HUES64 (cell line): ENCODE measurements at regions not wholly inside any gene's neighbourhood (a gene's known extent, or its start where the extent isn't known, plus 50 kb on each side); places are given as distances from the start of the nearest gene placed in this dataset.
"Not testable (repeated sequence)": the region's sequence is repeated elsewhere in the genome, so short reads cannot be mapped to it uniquely, and the experiment has no call there.

Experiments
- H3K27ac ChIP-seq: 2 replicates; pipeline ENCODE4 v1.7.0; 2013; ENCODE audit warnings: low read depth, low read length, inconsistent platforms
- H3K27me3 ChIP-seq: 2 replicates; pipeline ENCODE4 v1.6.1; 2013; ENCODE audit warnings: mild to moderate bottlenecking, low read length; ENCODE audit not compliant: insufficient read depth
- H3K36me3 ChIP-seq: 2 replicates; pipeline ENCODE4 v1.6.1; 2013; ENCODE audit warnings: mild to moderate bottlenecking, low read length; ENCODE audit not compliant: insufficient read depth
- H3K4me1 ChIP-seq: 2 replicates; pipeline ENCODE4 v1.6.1; 2013; ENCODE audit warnings: mild to moderate bottlenecking, low read length, moderate library complexity; ENCODE audit not compliant: insufficient read depth
- H3K4me3 ChIP-seq: 2 replicates; pipeline ENCODE4 v1.5.1; 2013; ENCODE audit warnings: mild to moderate bottlenecking, low read length, moderate library complexity
- H3K9ac ChIP-seq: 2 replicates; pipeline ENCODE4 v1.6.1; 2013; ENCODE audit warnings: mild to moderate bottlenecking, low read depth, low read length
- H3K9me3 ChIP-seq: 2 replicates; pipeline ENCODE4 v1.6.1; 2013; ENCODE audit warnings: low read depth, low read length; ENCODE audit not compliant: insufficient read depth
- WGBS: fragments of 150-250, 120-280 bp; methylation state at CpG from one replicate; pipeline ENCODE4 v1.1.7; 2013; ENCODE audit warnings: missing lambda C conversion rate; 5-methylcytosine and 5-hydroxymethylcytosine counted together

- Histone ChIP-seq H3K4me1 (peaks cover 26% of the 10 kb centered on the region), H3K36me3 (peaks cover 18% of the 10 kb centered on the region), H3K27me3 (no peaks in the 10 kb centered on the region), H3K4me3 (no peak overlapping the region), H3K27ac (no peak overlapping the region), H3K9ac (no peak overlapping the region), H3K9me3 (no peaks in the 10 kb centered on the region)
- 93% methylated on average over 10 of the region's 10 CpGs for WGBS
These were observed 88.3 kb upstream of the PLEKHM1 start for GRCh38 chr17:45578516-45579455.

DNA sequence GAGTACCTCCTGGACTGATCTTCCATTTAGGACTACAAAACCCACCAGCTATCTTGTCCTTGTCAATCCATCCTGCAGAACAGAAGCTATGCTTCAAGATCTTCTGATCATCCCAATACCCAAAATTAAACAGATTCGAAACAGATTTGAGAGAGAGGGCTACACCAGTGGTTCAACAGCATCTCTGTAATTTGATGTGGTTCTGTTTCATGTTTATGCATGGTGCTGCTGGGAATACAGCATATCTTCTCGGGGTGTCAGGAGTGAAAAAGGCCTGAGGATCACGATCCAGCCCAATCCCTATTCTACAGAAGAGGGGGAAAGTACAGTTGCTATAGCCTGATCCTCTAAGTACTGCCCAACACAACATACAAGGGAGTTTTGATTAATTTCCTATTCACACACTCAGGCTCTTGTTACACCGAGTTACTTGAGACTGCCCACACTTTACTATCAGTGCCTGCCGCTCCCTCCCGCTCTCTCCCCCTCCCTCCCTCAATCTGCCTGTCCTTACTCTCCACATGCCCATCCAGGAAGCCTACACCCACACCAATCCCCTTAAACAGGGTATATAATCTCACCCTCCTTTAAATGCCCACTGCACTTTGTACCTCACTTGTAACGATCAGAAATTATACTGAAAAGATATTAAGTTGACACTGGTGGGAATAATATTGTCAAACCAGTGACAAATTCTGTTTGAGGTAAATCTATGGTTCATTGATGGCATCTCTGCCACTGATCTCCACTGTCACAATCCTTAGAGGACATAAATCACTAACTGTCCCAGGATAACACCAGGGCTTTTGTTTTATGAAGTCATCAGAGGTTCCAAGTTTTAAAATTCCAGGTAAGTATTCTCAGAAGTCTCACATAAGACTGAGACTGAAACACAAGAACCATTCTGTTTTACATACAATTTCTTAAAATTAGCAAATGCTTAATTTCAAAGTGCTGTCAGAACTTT, 89.3 kb upstream of the PLEKHM1 start:
- peaks cover 18% of the 10 kb centered on the region for H3K36me3 ChIP-seq
- peaks cover 26% of the 10 kb centered on the region for H3K4me1 ChIP-seq
- no peak overlapping the region for H3K9ac ChIP-seq
- no peak overlapping the region for H3K4me3 ChIP-seq
- H3K27me3 ChIP-seq: no peaks in the 10 kb centered on the region
- H3K27ac ChIP-seq: no peak overlapping the region
- WGBS: 80% methylated on average over 7 of the region's 7 CpGs
- no peaks in the 10 kb centered on the region for H3K9me3 ChIP-seq

DNA sequence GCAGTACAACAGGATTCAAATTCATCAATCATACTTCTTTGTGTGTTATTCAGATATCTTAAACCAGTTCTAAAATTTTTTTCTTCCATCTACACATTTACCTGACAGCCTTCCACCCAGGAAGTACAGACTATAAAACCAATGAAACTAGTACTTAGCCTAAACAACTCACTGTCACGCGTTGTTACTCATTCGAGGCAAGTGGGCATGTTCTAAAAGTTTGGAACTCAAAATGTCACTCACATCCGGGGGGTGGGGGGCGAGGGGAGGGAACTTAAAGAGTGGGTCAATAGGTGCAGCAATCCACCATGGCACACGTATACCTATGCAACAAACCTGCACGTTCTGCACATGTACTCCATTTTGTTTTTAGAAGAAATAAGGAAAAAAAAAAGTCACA, 90.4 kb upstream of the PLEKHM1 start:
- no peaks in the 10 kb centered on the region for H3K27me3 ChIP-seq
- peaks cover 15% of the 10 kb centered on the region for H3K36me3 ChIP-seq
- no peak overlapping the region for H3K9ac ChIP-seq
- 81% methylated on average over 7 of the region's 7 CpGs for WGBS
- no peak overlapping the region for H3K27ac ChIP-seq
- H3K9me3 ChIP-seq: no peaks in the 10 kb centered on the region
- peaks cover 26% of the 10 kb centered on the region for H3K4me1 ChIP-seq
- H3K4me3 ChIP-seq: no peak overlapping the region

DNA sequence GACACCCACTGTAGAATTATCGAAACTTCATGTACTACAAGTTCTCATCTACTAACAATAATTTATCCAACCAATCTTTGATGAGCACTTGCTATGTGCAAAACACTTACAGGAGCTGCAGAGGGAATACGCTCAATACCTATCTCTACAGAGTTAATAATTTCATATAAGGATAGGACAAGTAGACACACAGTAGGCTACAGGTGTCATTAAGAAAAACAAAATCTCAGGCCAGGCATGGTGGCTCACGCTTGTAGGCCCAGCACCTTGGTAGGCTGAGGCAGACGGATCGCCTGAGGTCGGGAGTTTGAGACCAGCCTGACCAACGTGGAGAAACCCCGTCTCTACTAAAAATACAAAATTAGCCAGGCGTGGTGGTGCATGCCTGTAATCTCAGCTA, 91.3 kb upstream of the PLEKHM1 start:
- Histone ChIP-seq H3K4me1 (peaks cover 24% of the 10 kb centered on the region), H3K9ac (no peak overlapping the region), H3K36me3 (peaks cover 14% of the 10 kb centered on the region), H3K27me3 (no peaks in the 10 kb centered on the region), H3K27ac (no peak overlapping the region), H3K4me3 (no peak overlapping the region), H3K9me3 (no peaks in the 10 kb centered on the region)
- WGBS: 90% methylated on average over 9 of the region's 9 CpGs

- Histone ChIP-seq H3K27me3 (no peaks in the 10 kb centered on the region), H3K27ac (peak overlapping the region; percentile 90), H3K36me3 (peaks cover 11% of the 10 kb centered on the region), H3K4me3 (peak overlapping the region; percentile 93), H3K4me1 (peaks cover 21% of the 10 kb centered on the region), H3K9ac (peak overlapping the region; percentile 99), H3K9me3 (no peaks in the 10 kb centered on the region)
- under 1% methylated on average over 61 of the region's 62 CpGs for WGBS
These were observed 93.8 kb upstream of the PLEKHM1 start for GRCh38 chr17:45584092-45585036.

DNA sequence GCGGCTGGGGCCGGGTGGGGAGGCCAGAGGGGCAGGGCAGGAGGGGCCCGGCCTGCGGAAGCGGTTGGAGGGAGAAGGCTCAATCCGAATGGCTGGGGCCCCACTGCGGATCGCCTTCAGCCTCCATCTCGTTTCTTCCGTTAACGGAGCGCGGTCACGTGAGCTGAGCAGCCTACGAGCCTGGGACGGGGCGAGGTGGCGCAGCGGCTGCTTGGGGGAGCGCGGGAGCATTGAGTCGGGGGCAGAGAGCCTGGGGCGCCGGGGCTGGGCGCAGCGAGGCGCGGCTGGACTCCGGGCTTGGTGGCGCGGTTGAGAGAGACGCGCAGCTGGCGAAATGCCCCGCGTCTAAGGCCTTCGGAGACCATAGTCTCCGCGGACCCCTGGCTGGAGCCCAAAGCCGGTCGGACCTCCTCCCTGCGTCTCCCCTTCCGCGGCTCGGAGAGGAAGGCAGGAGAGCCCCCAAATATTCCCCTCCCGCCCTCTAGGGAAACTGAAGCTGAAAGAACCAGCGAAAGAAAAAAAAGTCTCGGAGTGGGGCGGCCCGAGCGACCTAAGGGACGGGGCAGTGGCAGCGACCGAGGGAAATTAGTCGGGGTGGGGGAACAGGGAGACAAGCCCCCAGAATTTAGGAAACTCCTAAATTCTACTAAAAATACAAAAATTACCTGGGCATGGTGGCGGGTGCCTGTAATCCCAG, 94.7 kb upstream of the PLEKHM1 start:
- WGBS: under 1% methylated on average over 56 of the region's 56 CpGs
- Histone ChIP-seq H3K4me1 (peaks cover 13% of the 10 kb centered on the region), H3K4me3 (peak overlapping the region; percentile 93), H3K36me3 (peaks cover 11% of the 10 kb centered on the region), H3K9ac (peak overlapping the region; percentile 99), H3K27ac (peak overlapping the region; percentile 90)
- not testable (repeated sequence) for H3K27me3 ChIP-seq, H3K9me3 ChIP-seq

GRCh38 chr17:45585794-45586650, 95.5 kb upstream of the PLEKHM1 start:
- 5% methylated on average over 45 of the region's 62 CpGs for WGBS

GRCh38 chr17:45586651-45586934, 96.1 kb upstream of the PLEKHM1 start:
- H3K9me3 ChIP-seq, H3K27me3 ChIP-seq, H3K27ac ChIP-seq, H3K4me1 ChIP-seq, H3K9ac ChIP-seq: not testable (repeated sequence)
- H3K36me3 ChIP-seq: peaks cover 10% of the 10 kb centered on the region
- WGBS: 87% methylated on average over 6 of the region's 6 CpGs
- H3K4me3 ChIP-seq: peak overlapping the region; percentile 93; the same call in 1 of the 2 replicates

More at GRCh38 chr17:45585794-45586650, 95.5 kb upstream of the PLEKHM1 start:
- not testable (repeated sequence) for H3K9me3 ChIP-seq, H3K27ac ChIP-seq, H3K27me3 ChIP-seq, H3K4me1 ChIP-seq
- peaks cover 11% of the 10 kb centered on the region for H3K36me3 ChIP-seq
- peak overlapping the region; percentile 93 for H3K4me3 ChIP-seq
- peak overlapping the region; percentile 99 for H3K9ac ChIP-seq

DNA sequence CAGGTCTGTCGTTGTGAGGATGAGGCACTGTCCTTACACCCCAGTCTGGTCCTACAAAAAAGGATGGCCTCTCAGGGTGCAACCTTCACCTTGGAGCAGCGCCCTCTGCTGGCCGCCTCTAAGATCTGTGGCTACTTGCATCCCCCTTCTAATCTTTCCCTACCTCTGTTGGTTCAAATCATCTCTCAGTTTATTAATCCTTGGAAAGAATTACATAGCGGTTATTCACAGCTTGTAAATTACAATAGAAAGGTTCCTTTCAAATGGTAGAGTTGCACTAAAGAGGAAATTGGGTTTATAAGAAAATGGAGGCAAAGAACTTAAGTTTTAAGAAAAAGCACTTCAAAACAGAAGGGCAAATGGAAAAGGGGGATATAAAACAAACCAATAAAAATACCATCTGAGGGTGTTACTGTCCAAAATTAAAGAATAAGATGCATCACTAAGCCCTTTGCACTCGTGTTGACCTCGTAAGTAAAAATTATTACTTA, 102.0 kb upstream of the PLEKHM1 start:
- WGBS: 25% methylated on average over 4 of the region's 6 CpGs
- H3K4me1 ChIP-seq, H3K27ac ChIP-seq, H3K4me3 ChIP-seq, H3K36me3 ChIP-seq, H3K9me3 ChIP-seq, H3K27me3 ChIP-seq, H3K9ac ChIP-seq: not testable (repeated sequence)
